RKO (cell line): ENCODE measurements at regions not wholly inside any gene's neighbourhood (a gene's known extent, or its start where the extent isn't known, plus 50 kb on each side); places are given as distances from the start of the nearest gene placed in this dataset.

Source experiments
- DNase-seq: peaks from one replicate; pipeline ENCODE4 v3.0.0-alpha.2; 2016; ENCODE audit warnings: low spot score

DNA sequence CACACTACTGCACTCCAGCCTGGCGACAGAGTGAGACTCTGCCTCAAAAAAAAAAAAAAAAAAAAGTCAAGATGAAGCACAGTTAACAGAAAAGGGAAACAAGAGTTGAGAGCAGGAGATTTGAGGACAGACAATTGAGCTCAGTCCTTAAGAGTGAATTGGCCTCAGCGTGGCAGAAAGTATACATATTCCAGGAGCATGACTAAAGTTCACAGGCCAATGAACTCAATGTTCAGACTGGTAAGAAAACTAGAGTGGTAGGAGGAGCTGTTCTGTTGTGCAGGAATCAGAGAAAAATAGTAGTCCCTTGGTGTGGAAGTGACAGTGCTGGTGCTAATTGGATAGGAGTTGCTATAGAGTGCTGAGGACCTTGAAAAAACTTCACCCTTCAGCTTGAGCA, 60.0 kb downstream of the NRN1 start:
- no peak for DNase-seq

- no peak for DNase-seq
These were observed 60.5 kb downstream of the NRN1 start for GRCh38 chr6:5946181-5946580.

- no peak for DNase-seq
These were observed 63.1 kb downstream of the NRN1 start for GRCh38 chr6:5943591-5943990.

GRCh38 chr6:5942591-5942990, 64.1 kb downstream of the NRN1 start:
- no peak for DNase-seq

DNA sequence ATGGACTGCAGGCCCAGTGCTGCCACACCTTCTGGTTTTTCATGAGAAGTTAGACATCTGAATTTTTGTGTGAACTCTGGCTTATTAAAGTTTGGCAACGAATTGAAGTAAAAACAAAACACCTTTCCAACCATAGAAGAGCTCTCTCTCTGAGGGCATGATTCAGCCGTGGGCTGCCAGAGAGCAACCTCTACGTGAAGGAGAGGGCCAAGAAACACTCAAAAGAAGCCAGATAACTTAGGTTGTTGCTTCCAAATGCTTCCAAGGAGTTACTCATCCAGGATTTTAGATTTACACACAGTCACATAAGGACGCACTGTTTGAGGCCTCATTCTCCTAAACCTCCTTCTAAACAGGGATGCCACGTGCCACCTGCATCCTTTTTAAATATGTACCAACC, 65.5 kb downstream of the NRN1 start:
- no peak for DNase-seq

DNA sequence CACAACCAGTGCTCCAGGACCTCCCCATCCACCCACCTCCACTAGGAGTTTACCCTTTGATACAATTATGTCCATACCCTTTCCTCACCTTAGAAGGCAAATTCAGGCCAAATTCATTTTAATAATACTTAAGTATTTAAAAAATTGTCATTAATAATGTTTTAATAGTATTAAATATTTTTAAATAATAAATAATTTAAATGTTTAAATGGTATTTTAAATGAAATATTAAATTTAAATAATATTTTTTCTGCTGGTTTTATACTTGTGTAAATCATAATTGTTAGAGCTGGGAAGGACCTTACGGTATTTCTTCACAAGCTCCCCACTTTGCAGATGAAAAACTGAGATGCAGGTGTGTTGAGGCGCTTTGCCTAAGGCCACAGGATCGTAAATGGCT, 67.8 kb downstream of the NRN1 start:
- no peak for DNase-seq

- DNase-seq = no peak
These were observed 68.6 kb downstream of the NRN1 start for GRCh38 chr6:5937936-5938706.

- no peak for DNase-seq
These were observed 69.4 kb downstream of the NRN1 start for GRCh38 chr6:5937169-5937909.

DNA sequence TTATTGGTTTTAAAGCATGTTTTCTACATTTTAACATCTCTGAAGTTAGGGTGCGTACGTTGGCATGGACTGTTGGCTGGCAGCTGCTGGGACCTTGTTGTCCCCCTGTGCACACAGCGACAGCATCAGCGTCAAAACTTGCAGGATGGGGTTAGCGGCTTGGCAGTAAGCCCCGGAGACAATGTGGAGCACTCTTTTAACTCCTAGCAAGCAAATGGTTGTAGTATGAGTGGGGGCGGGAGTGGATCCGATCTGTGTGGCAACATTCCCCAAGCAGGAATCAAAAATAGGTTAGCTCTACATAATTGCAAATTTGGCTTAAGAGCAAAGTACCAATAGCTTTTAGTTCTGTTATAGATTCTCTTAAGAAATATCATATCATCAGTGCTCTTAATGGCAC, 70.1 kb downstream of the NRN1 start:
- no peak for DNase-seq

DNA sequence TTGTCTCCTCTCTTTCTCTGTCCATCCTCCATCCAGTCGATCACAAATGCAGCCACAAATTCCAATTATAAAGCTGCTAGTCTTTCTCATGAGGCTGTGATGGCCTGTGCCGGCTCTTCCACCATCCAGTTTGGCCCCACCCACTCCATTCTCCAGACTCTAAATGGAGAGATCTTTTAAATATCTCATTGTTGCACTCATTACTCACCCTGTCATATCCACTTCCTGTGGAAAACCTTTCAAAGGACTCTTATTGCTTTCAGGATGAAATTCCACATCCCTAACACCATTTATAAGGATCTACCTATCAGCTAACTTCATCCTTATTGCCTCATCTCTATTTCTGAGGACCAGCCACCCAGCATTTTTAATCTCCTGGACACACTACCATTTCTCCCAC, 70.6 kb downstream of the NRN1 start:
- no peak for DNase-seq

GRCh38 chr6:5930968-5931367, 75.8 kb downstream of the NRN1 start:
- DNase-seq = no peak

DNA sequence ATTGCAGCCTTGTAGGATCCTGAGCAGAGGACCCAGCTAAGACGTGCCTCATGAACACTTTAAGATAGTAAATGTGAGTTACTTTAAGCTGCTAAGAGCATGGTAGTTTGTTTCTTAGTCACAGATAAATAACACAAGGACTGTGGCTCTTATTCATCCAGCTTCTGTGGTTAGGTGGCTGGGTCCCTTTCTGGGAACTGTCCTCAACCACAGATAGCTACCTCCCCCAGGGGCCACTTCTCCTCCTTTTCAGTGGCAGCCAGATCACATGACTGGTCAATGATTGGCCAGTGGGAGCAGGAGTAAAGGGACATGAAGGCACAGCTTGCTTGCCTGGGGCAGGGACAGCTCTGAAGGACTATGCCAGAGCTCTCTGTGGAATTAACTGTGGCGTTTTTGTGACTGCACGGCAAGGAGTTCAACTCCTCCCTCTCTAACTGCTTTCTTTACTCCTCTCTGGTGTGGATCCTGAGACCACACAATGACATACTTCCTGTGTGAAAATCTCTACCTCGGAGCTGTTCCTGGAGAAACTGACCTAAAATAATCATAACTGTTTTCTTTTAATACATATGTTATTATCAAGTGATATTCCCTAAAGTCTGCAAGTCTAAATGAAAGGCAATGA, 76.5 kb downstream of the NRN1 start:
- DNase-seq = no peak

DNA sequence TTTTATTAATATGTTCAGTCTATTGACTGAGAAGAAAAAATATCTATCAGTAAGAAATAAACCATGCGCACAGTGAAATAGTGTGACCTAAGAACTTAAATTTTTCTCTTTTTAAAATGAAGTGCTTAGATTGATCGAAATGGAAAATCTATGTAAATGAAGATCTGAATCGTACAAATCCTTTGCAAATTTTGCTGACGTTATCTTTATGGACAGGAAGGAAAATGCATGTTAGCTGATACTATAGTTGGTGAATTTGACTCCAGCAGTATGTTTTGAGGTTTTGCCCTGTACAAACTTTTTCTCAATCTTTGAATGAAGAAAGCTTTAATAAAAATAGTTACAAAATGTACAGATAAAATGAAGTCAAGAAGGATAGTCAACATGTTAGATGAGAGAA, 82.9 kb downstream of the NRN1 start:
- DNase-seq = no peak

DNA sequence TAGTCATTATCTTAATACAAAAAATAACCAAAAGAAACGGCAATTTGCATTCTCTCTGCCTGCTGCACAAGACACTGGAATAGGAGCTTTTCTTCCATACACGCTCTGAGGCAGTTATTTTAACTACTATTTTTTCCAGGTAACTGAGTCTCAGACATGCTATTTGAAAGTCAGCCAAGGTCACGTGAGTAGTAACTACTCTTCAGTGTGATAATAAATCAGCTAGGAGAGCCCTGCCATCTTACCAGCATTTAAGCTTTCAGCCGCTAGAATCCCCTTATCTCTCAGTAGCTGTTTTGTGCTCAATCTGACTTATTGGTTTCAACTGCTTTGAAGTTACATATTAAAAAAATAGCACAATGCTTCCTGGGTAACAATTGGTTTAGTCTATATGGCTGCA, 84.5 kb downstream of the NRN1 start:
- DNase-seq = no peak

DNA sequence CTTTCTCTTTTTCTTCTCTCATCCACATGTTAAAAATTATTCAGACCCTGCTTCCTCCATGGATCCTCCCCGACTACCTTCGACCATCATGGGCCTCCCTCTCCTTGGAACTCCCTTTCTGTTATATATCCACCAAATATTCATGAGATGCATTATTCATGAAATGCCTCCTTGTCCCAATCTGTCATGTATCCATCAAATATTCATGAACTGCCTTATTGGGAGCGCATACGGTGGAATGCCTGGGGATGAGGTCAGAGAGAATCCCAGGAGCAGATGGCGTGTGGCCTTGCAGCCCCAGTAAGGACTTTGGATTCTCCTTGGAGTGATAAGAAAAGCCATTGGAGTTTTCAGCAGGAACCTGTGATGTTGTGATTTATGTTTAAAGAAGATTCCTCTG, 97.0 kb downstream of the NRN1 start:
- DNase-seq = no peak

- no peak for DNase-seq
These were observed 99.9 kb downstream of the NRN1 start for GRCh38 chr6:5906842-5907241.

GRCh38 chr6:5906340-5906670, 100.4 kb downstream of the NRN1 start:
- no peak for DNase-seq

DNA sequence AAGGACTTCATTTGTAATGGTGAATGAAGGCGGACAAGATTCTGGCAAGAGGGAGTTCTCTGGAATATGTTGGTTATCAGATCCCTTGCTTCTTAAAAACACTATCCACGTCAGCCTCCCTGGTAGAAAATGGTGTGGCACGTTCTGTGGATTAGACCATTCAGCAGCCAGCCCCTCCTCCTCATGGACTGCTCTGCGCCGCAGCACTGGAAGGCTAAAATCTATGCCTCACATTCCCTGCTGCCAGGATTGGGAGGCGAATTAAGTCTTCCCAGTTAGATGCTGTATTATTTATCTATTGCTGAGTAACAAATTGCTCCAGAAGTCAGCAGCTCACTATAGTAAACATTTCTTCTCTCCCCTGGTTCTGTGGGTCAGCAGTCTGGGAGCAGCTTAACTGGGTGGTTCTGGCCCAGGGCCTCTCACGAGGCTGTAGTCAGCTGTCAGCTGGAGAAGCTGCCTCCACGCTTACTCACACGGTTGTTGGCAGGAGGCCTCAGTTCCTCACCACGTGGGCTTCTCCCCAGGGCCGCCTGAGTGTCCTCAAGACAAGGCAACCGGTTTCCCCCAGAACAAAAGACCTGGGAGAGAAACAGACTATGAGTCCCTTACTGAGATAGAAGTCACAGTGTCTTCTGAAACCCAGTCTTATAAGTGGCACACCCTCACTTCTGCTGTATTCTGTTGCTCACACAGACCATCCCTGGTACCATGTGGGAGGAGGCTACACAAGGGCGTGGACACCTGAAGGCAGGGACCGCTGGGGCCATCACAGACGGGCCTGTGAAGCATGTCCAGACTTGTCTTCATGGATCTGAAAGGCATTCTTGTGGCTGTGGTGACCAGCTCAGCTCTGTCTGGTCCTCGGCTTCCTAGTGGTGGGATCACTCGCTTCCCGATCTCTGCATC, 101.0 kb downstream of the NRN1 start:
- peak; percentile 20 for DNase-seq

- peak; percentile 4 for DNase-seq
These were observed 102.2 kb downstream of the NRN1 start for GRCh38 chr6:5904532-5904931.

GRCh38 chr6:5899216-5900045, 107.3 kb downstream of the NRN1 start:
- no peak for DNase-seq

DNA sequence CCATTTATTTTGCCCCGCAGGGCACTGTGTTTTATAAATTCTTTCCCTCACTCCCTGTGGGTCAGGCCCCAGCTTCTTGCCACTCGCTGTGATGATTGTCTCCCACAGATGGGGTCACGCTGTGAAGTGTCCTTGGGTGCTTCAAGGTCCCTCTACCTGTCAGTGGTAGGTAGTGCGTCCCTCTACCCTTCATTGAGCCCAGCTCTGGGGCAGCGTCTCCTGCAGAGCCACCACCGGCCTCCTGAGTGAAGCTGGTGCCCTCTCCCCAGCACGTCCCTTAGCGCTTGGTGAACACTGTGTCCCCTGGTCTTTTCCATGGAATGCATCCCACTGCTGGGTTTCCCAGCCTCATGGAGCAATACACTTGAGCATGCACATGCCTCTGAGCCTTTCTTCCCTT, 108.2 kb downstream of the NRN1 start:
- no peak for DNase-seq
